GM19397 (cell line): ENCODE measurements at regions not wholly inside any gene's neighbourhood (a gene's known extent, or its start where the extent isn't known, plus 50 kb on each side); places are given as distances from the start of the nearest gene placed in this dataset.

Source experiments
- ATAC-seq: cut with Tn5 transposase; IDR thresholded peaks from one replicate; pipeline ENCODE4 v1.9.1; 2021; ENCODE audit warnings: mild to moderate bottlenecking, moderate library complexity; ENCODE audit not compliant: unreplicated experiment

- no peak for ATAC-seq
These were observed 180.4 kb upstream of the COL8A1 start for GRCh38 chr3:99458013-99458412.

GRCh38 chr3:99442599-99442998, 195.8 kb upstream of the COL8A1 start:
- no peak for ATAC-seq

GRCh38 chr3:99439892-99440291, 198.5 kb upstream of the COL8A1 start:
- no peak for ATAC-seq

GRCh38 chr3:99434190-99434589, 204.2 kb upstream of the COL8A1 start:
- no peak for ATAC-seq

- ATAC-seq: no peak
These were observed 207.9 kb upstream of the COL8A1 start for GRCh38 chr3:99430348-99431134.

- no peak for ATAC-seq
These were observed 208.9 kb upstream of the COL8A1 start for GRCh38 chr3:99429502-99429901.

GRCh38 chr3:99425930-99426329, 212.5 kb upstream of the COL8A1 start:
- ATAC-seq: no peak

- ATAC-seq: peak; percentile 29
These were observed 219.3 kb upstream of the COL8A1 start for GRCh38 chr3:99419116-99419515.

GRCh38 chr3:99418709-99419108, 219.7 kb upstream of the COL8A1 start:
- ATAC-seq: peak; percentile 65

GRCh38 chr3:99418209-99418635, 220.2 kb upstream of the COL8A1 start:
- peak; percentile 52 for ATAC-seq

- ATAC-seq: no peak
These were observed 224.9 kb upstream of the COL8A1 start for GRCh38 chr3:99413504-99413903.

GRCh38 chr3:99410789-99411311, 227.5 kb upstream of the COL8A1 start:
- no peak for ATAC-seq

- no peak for ATAC-seq
These were observed 228.4 kb upstream of the COL8A1 start for GRCh38 chr3:99409961-99410360.

- no peak for ATAC-seq
These were observed 231.1 kb upstream of the COL8A1 start for GRCh38 chr3:99407257-99407656.

- no peak for ATAC-seq
These were observed 235.6 kb upstream of the COL8A1 start for GRCh38 chr3:99402755-99403154.

GRCh38 chr3:99400352-99400751, 238.0 kb upstream of the COL8A1 start:
- no peak for ATAC-seq

- ATAC-seq: no peak
These were observed 241.6 kb upstream of the COL8A1 start for GRCh38 chr3:99396651-99397275.

GRCh38 chr3:99394831-99395778, 243.3 kb upstream of the COL8A1 start:
- no peak for ATAC-seq

GRCh38 chr3:99393961-99394360, 244.4 kb upstream of the COL8A1 start:
- ATAC-seq: no peak

GRCh38 chr3:99388780-99389179, 249.6 kb upstream of the COL8A1 start:
- no peak for ATAC-seq

GRCh38 chr3:99384596-99384995, 253.8 kb upstream of the COL8A1 start:
- no peak for ATAC-seq
